K562 (cell line): ENCODE measurements at regions not wholly inside any gene's neighbourhood (a gene's known extent, or its start where the extent isn't known, plus 50 kb on each side); places are given as distances from the start of the nearest gene placed in this dataset.

ENCODE experiments used
- AFF1 ChIP-seq, 2 experiments: fragments of 450-650 bp; IDR thresholded peaks; 2 replicates each; pipeline ENCODE4 v1.6.1; 2018; ENCODE audit warnings: mild to moderate bottlenecking in 2 of 2, low read depth in 1 of 2; ENCODE audit not compliant: partially characterized antibody in 2 of 2
- FOXO4 ChIP-seq: fragments of 450-650 bp; formaldehyde crosslinking; IDR thresholded peaks from 2 replicates; pipeline ENCODE4 v1.4.0; 2020; ENCODE audit warnings: mild to moderate bottlenecking, moderate library complexity
- SPI1 ChIP-seq: IDR thresholded peaks from 2 replicates; pipeline ENCODE4 v1.6.1; 2011; ENCODE audit warnings: low read depth, low read length, control low read depth, borderline replicate concordance
- TOE1 ChIP-seq, 2 experiments: fragments of 450-650 bp in 1 of 2; sonication (generic) in 1 of 2; formaldehyde crosslinking in 1 of 2; IDR thresholded peaks; 2 replicates each; pipeline versions ENCODE4 v1.7.1 to v1.8.0; 2016 to 2022; ENCODE audit warnings: borderline replicate concordance in 2 of 2, mild to moderate bottlenecking in 2 of 2, antibody characterized with exemption in 1 of 2, inconsistent platforms in 1 of 2, low read depth in 1 of 2, missing genetic modification reagents in 1 of 2, moderate library complexity in 1 of 2
- ZNF449 ChIP-seq: fragments of 250-450 bp; sonication (Bioruptor Pico); IDR thresholded peaks from 2 replicates; pipeline ENCODE4 v1.8.0; 2022; ENCODE audit warnings: moderate library complexity, mild to moderate bottlenecking, inconsistent platforms

- TF ChIP-seq ZNF449 (CRISPR knock-in tag) (no peak), FOXO4 (CRISPR knock-in tag) (no peak), AFF1 (IDR thresholded peaks at IDR 0.05; ENCODE audit: low read depth in 1 of 2, partially characterized antibody in 2 of 2) (no peak), SPI1 (no peak), TOE1 (IDR thresholded peaks at IDR 0.05; ENCODE audit: borderline replicate concordance) (no peak), TOE1 (CRISPR knock-in tag; IDR thresholded peaks at IDR 0.05; ENCODE audit: borderline replicate concordance, low read depth) (no peak)
These were observed 214.6 kb downstream of the KIF20B start (continued) for GRCh38 chr10:89915968-89916367.
